ENCODE measurements at regions not wholly inside any gene's neighbourhood (a gene's known extent, or its start where the extent isn't known, plus 50 kb on each side); places are given as distances from the start of the nearest gene placed in this dataset.

DNA sequence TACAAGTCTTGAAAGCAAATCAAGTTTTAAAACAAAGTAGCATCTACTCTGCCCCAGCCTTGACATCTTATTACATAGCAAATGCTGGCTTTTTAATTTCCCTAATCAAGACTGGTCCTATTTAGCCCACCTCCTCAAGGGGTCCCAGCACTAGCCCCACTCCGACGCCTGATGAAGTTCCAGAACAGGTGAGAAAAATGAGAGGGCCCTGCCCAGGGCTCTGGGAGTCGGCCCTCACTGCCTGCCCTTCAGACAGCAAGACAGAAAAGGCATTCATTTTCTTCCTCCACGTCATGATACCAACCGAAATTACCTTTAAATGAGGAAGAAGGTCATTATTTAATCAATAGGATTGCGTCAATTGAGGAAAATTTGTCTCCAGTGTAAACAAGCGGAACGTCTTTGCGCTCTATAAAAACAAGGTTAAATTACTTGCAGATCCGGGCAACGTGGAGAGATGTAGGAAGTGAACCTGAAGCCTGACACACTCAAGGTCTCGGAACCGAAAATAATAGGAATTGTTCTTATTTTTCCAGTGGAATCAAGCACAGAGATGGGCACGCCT is 170.6 kb upstream of the PKDCC start:
- H3K4me3 Mint-ChIP-seq = no peak overlapping the region
- H3K4me1 Mint-ChIP-seq = peaks cover 22% of the 10 kb centered on the region
- H3K27me3 ChIP-seq = no peaks in the 10 kb centered on the region
- H2AFZ ChIP-seq (replicated peaks) = no peak overlapping the region
- H3K4me3 ChIP-seq = no peak overlapping the region
- no peaks in the 10 kb centered on the region for H3K9me3 Mint-ChIP-seq
- no peak overlapping the region for H3K27ac Mint-ChIP-seq
- H3K9me3 ChIP-seq (ENCODE audit: low read depth) = no peaks in the 10 kb centered on the region
- DNase-seq (ENCODE audit: low spot score) = no peak
- no peak overlapping the region for H3K9ac ChIP-seq
- no peaks in the 10 kb centered on the region for H3K36me3 Mint-ChIP-seq
- H3F3A ChIP-seq (ENCODE audit: low read depth) = no peaks in the 10 kb centered on the region
- no peak overlapping the region for H3K27ac ChIP-seq
- H3K27me3 Mint-ChIP-seq (ENCODE audit: insufficient read depth, low read depth) = peaks cover 16% of the 10 kb centered on the region
- no peak for TF ChIP-seq EZH2phosphoT487 (IDR thresholded peaks at IDR 0.05)
- TF ChIP-seq EZH2 (IDR thresholded peaks at IDR 0.05) = no peak
- TF ChIP-seq, protein P1, sequence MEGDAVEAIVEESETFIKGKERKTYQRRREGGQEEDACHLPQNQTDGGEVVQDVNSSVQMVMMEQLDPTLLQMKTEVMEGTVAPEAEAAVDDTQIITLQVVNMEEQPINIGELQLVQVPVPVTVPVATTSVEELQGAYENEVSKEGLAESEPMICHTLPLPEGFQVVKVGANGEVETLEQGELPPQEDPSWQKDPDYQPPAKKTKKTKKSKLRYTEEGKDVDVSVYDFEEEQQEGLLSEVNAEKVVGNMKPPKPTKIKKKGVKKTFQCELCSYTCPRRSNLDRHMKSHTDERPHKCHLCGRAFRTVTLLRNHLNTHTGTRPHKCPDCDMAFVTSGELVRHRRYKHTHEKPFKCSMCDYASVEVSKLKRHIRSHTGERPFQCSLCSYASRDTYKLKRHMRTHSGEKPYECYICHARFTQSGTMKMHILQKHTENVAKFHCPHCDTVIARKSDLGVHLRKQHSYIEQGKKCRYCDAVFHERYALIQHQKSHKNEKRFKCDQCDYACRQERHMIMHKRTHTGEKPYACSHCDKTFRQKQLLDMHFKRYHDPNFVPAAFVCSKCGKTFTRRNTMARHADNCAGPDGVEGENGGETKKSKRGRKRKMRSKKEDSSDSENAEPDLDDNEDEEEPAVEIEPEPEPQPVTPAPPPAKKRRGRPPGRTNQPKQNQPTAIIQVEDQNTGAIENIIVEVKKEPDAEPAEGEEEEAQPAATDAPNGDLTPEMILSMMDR (IDR thresholded peaks at IDR 0.05) = no peak
- peaks cover 21% of the 10 kb centered on the region for H3K4me1 ChIP-seq
- no peaks in the 10 kb centered on the region for H4K20me1 ChIP-seq (ENCODE audit: low read depth)
- no peak overlapping the region for H3K4me2 ChIP-seq
- H3K36me3 ChIP-seq = no peaks in the 10 kb centered on the region
- no peaks in the 10 kb centered on the region for H3K79me2 ChIP-seq (ENCODE audit: low read depth)

DNA sequence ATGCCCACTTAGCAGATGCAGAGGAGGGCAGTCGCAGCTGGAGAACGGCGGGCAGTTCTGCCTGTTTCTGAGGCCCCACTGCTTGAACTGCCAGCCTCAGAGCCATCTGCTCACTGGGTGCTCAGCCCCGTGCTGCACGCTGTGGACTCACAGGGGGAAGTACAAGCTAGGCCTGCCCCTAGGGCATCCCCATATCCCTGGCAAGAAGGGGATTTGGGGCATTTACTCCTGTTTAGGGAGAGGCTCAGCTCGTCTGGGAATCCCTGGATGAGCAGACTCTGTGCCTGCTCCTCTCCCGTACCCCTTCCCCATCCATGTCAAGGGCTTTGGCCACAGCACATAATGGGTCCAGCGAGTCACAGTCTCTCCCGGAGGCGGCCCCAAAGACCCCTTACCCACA is 169.8 kb upstream of the PKDCC start:
- no peak overlapping the region for H3K4me2 ChIP-seq
- no peak overlapping the region for H2AFZ ChIP-seq (replicated peaks)
- no peaks in the 10 kb centered on the region for H3K36me3 ChIP-seq
- Mint-ChIP-seq H3K27ac (no peak overlapping the region), H3K9me3 (no peaks in the 10 kb centered on the region), H3K27me3 (ENCODE audit: insufficient read depth, low read depth) (peaks cover 14% of the 10 kb centered on the region), H3K36me3 (no peaks in the 10 kb centered on the region), H3K4me1 (peaks cover 17% of the 10 kb centered on the region), H3K4me3 (no peak overlapping the region)
- no peak for DNase-seq (ENCODE audit: low spot score)
- no peaks in the 10 kb centered on the region for H3K27me3 ChIP-seq
- no peaks in the 10 kb centered on the region for H3K9me3 ChIP-seq (ENCODE audit: low read depth)
- no peaks in the 10 kb centered on the region for H3K79me2 ChIP-seq (ENCODE audit: low read depth)
- H3K4me3 ChIP-seq = no peak overlapping the region
- no peaks in the 10 kb centered on the region for H4K20me1 ChIP-seq (ENCODE audit: low read depth)
- no peak overlapping the region for H3K9ac ChIP-seq
- no peaks in the 10 kb centered on the region for H3F3A ChIP-seq (ENCODE audit: low read depth)
- TF ChIP-seq, protein P1 (IDR thresholded peaks at IDR 0.05) = no peak
- TF ChIP-seq EZH2phosphoT487 (IDR thresholded peaks at IDR 0.05) (no peak), EZH2 (IDR thresholded peaks at IDR 0.05) (no peak)
- no peak overlapping the region for H3K27ac ChIP-seq
- H3K4me1 ChIP-seq = peaks cover 21% of the 10 kb centered on the region

- TF ChIP-seq EZH2phosphoT487 (IDR thresholded peaks at IDR 0.05) = no peak
- TF ChIP-seq, protein P1 (IDR thresholded peaks at IDR 0.05) = no peak
- no peak for TF ChIP-seq EZH2 (IDR thresholded peaks at IDR 0.05)
- Histone ChIP-seq H3F3A (ENCODE audit: low read depth) (no peaks in the 10 kb centered on the region), H3K4me2 (peak overlapping the region; percentile 56), H4K20me1 (ENCODE audit: low read depth) (no peaks in the 10 kb centered on the region), H3K36me3 (no peaks in the 10 kb centered on the region), H3K27ac (no peak overlapping the region), H3K4me1 (peaks cover 21% of the 10 kb centered on the region), H3K9ac (no peak overlapping the region), H3K79me2 (ENCODE audit: low read depth) (no peaks in the 10 kb centered on the region), H3K27me3 (no peaks in the 10 kb centered on the region), H3K4me3 (no peak overlapping the region), H3K9me3 (ENCODE audit: low read depth) (no peaks in the 10 kb centered on the region), H2AFZ (replicated peaks) (peak overlapping the region; percentile 44)
- peaks cover 15% of the 10 kb centered on the region for H3K4me1 Mint-ChIP-seq
- H3K4me3 Mint-ChIP-seq = no peak overlapping the region
- H3K36me3 Mint-ChIP-seq = no peaks in the 10 kb centered on the region
- H3K27me3 Mint-ChIP-seq (ENCODE audit: insufficient read depth, low read depth) = peaks cover 15% of the 10 kb centered on the region
- H3K27ac Mint-ChIP-seq = no peak overlapping the region
- no peaks in the 10 kb centered on the region for H3K9me3 Mint-ChIP-seq
- DNase-seq (ENCODE audit: low spot score) = no peak
These were observed 169.0 kb upstream of the PKDCC start for GRCh38 chr2:41878716-41879234.

Measured in neural progenitor cell (in vitro differentiated cells).